PC-3 (cell line): ENCODE measurements at regions not wholly inside any gene's neighbourhood (a gene's known extent, or its start where the extent isn't known, plus 50 kb on each side); places are given as distances from the start of the nearest gene placed in this dataset.
"Not testable (repeated sequence)": the region's sequence is repeated elsewhere in the genome, so short reads cannot be mapped to it uniquely, and the experiment has no call there.

Experiments
- EZH2 ChIP-seq: fragments of 300-600 bp; sonication (generic); IDR thresholded peaks from one replicate; pipeline ENCODE4 v1.6.1; 2017; ENCODE audit warnings: antibody characterized with exemption, mild to moderate bottlenecking, low read length; ENCODE audit not compliant: unreplicated experiment
- EZH2phosphoT487 ChIP-seq: fragments of 300-600 bp; sonication (generic); IDR thresholded peaks from 2 replicates; pipeline ENCODE4 v1.6.1; 2018; ENCODE audit warnings: mild to moderate bottlenecking, antibody characterized with exemption, low read length, borderline replicate concordance
- TF ChIP-seq, protein P1 (sequence below): fragments of 300-600 bp; sonication (generic); conservative IDR thresholded peaks from 2 replicates; pipeline ENCODE4 v1.5.1; 2017; ENCODE audit warnings: antibody characterized with exemption, low read depth, mild to moderate bottlenecking, low read length

DNA sequence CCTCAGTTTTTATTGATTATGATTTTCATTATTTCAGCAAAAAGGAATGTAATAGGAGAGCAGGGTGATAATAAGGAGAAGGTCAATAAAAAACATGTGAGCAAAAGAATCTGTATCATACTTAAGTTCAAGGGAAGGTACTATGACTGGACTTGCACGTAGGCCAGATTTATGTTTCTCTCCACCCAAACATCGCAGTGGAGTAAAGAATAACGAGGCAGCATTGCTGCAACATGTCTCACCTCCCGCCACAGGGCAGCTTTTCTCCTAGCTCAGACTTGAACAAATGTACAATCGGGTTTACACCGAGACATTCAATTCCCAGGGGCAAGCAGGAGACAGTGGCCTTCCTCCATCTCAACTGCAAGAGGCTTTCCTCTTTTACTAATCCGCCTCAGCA is 155.7 kb upstream of the ALDH3B2 start:
- TF ChIP-seq, protein P1, sequence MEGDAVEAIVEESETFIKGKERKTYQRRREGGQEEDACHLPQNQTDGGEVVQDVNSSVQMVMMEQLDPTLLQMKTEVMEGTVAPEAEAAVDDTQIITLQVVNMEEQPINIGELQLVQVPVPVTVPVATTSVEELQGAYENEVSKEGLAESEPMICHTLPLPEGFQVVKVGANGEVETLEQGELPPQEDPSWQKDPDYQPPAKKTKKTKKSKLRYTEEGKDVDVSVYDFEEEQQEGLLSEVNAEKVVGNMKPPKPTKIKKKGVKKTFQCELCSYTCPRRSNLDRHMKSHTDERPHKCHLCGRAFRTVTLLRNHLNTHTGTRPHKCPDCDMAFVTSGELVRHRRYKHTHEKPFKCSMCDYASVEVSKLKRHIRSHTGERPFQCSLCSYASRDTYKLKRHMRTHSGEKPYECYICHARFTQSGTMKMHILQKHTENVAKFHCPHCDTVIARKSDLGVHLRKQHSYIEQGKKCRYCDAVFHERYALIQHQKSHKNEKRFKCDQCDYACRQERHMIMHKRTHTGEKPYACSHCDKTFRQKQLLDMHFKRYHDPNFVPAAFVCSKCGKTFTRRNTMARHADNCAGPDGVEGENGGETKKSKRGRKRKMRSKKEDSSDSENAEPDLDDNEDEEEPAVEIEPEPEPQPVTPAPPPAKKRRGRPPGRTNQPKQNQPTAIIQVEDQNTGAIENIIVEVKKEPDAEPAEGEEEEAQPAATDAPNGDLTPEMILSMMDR = not testable (repeated sequence)
- not testable (repeated sequence) for TF ChIP-seq EZH2phosphoT487, EZH2
